ENCODE measurements at regions not wholly inside any gene's neighbourhood (a gene's known extent, or its start where the extent isn't known, plus 50 kb on each side); places are given as distances from the start of the nearest gene placed in this dataset.
"Not testable (repeated sequence)": the region's sequence is repeated elsewhere in the genome, so short reads cannot be mapped to it uniquely, and the experiment has no call there.

DNA sequence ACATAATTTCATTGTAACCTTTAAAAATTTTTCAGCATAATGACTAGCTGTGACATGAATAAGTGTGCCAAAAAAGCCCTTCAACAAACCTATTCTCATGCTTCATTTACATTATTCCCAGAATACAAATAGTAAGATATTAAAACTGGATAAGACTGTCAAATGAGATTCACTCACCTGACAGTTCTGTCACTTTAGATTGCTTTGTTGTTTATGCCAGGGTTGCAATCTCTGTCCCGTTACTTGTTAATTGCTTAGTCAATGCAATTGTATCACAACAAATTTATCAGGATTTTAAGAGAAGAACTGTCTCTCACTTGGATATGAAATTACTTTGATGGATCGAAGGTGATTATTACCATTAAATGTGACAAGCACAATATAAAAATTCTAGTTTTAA is 616.0 kb upstream of the IGFBP7 start:
- TF ChIP-seq, protein P1, sequence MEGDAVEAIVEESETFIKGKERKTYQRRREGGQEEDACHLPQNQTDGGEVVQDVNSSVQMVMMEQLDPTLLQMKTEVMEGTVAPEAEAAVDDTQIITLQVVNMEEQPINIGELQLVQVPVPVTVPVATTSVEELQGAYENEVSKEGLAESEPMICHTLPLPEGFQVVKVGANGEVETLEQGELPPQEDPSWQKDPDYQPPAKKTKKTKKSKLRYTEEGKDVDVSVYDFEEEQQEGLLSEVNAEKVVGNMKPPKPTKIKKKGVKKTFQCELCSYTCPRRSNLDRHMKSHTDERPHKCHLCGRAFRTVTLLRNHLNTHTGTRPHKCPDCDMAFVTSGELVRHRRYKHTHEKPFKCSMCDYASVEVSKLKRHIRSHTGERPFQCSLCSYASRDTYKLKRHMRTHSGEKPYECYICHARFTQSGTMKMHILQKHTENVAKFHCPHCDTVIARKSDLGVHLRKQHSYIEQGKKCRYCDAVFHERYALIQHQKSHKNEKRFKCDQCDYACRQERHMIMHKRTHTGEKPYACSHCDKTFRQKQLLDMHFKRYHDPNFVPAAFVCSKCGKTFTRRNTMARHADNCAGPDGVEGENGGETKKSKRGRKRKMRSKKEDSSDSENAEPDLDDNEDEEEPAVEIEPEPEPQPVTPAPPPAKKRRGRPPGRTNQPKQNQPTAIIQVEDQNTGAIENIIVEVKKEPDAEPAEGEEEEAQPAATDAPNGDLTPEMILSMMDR (IDR thresholded peaks at IDR 0.05; ENCODE audit: insufficient read depth, low read length), result no peak

DNA sequence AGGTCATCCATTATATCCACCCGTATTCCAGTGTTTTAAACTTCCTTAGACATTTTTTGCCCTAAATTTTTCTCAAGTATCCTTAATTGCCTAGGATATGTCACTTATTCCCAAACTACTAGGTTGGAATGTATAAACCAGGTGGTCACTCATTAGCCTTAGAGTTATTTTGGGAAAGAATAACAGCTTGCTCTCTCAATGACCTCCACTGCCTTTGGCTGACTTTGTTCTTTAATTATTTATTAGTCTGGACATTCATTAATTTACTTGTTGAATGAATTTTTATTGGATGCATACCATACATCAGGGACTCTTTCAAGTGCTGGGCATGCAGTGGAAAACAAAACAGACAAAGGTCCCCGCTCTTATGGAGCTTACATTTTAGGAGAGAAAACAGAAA is 609.3 kb upstream of the IGFBP7 start:
- TF ChIP-seq, protein P1 (IDR thresholded peaks at IDR 0.05; ENCODE audit: insufficient read depth, low read length), result no peak
- DNase-seq (ENCODE audit: low read depth), result no peak
- no peak overlapping the region for H3K4me3 ChIP-seq (ENCODE audit: low read depth, low read length)

More for the DNA sequence above, 616.0 kb upstream of the IGFBP7 start:
- no peak overlapping the region for H3K4me3 ChIP-seq (ENCODE audit: low read depth, low read length)
- DNase-seq (ENCODE audit: low read depth), result no peak

DNA sequence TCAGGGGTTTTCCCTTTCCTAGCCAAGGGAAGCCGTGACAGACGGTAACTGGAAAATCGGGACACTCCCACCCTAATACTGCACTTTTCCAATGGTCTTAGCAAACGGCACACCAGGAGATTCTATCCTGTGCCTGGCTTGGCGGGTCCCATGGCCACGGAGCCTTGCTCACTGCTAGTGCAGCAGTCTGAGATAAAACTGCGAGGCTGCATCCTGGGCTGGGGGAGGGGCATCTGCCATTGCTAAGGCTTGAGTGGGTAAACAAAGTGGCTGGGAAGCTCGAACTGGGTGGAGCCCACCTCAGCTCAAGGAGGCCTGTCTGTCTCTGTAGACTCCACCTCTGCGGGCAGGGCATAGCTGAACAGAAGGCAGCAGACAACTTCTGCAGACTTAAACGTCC is 604.1 kb upstream of the IGFBP7 start:
- not testable (repeated sequence) for H3K4me3 ChIP-seq (ENCODE audit: low read depth, low read length); DNase-seq (ENCODE audit: low read depth)

DNA sequence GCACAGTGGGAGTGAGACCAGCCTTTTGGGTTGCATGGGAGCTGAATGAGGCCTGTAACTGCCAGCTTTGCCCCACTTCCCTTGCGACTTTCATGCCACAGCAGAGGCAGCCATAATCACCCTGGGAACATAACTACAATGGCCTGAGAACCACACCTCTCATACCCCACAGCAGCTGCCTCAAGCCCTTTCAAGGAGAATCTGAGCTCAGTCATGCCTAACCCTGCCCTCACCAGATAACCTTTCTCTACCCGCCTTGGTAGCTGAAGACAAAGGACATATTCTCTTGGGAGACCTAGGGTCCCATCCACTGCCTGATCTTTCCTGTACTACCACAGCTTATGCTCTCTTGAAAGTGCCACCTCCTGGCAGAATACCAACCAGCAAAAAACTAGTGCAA is 599.9 kb upstream of the IGFBP7 start:
- TF ChIP-seq, protein P1 (IDR thresholded peaks at IDR 0.05; ENCODE audit: insufficient read depth, low read length), result no peak
- no peak overlapping the region for H3K4me3 ChIP-seq (ENCODE audit: low read depth, low read length)
- DNase-seq (ENCODE audit: low read depth), result no peak

DNA sequence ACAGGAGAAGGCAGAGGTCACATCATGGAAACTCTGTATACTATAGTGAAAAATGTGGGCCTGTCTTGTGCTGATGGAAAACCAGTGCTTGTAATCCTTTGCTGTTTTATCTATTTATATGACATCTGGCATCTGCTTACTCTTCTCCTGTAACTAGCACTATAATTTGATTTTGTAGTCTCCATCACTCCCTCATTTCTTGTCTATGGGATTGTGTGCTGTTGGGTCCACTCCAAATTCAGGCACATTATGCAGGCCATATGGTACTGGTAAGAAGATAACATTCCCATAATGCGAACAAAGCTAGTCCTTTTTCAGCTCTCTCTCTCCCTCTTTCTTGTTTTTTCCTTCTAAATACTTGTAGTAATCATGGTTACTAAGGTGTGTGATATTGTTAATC is 581.2 kb upstream of the IGFBP7 start:
- no peak for DNase-seq (ENCODE audit: low read depth)
- TF ChIP-seq, protein P1 (IDR thresholded peaks at IDR 0.05; ENCODE audit: insufficient read depth, low read length), result no peak
- H3K4me3 ChIP-seq (ENCODE audit: low read depth, low read length), result no peak overlapping the region

DNA sequence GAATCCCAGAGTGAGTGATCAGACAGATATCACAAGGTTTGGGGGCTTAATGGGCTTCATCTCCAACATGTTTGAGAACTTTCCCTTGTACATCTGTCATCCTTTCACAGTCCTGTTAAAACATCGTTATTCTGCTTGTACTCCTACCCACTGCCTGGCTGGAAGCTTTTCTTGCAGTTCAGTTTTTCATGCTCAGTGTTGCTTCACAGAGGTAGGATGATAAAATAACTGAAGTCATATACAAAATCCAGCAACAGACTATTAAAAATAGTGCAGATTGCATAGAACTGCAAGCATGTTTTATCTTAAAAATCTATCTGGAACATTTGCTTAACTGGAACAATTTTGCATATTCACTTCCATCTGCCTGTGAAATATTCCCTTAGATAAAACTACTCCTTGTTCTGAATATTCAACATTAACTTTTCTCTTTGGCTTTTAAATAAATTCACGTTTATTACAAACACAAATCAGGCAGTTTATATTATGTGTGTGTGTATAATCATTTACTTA is 579.6 kb upstream of the IGFBP7 start:
- TF ChIP-seq, protein P1 (IDR thresholded peaks at IDR 0.05; ENCODE audit: insufficient read depth, low read length), result no peak

DNA sequence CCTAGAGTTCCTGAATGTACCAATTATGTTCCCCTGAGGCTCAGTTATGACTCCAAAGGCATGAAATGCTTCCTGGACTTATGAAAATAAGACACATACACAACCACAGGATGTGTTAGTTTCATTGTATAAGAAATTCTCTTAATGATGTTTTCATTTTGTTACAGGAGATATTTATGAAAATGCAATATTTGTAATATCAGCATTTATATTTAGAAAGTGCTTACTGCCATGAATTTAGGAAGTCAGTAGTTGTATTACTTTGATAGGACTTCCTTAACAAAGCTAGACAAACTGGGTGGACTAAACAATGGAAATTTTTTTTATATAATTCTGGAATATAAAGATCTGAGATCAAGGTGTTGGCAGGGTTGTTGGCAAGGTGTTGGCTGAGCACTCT is 572.1 kb upstream of the IGFBP7 start:
- no peak overlapping the region for H3K4me3 ChIP-seq (ENCODE audit: low read depth, low read length)
- TF ChIP-seq, protein P1 (IDR thresholded peaks at IDR 0.05; ENCODE audit: insufficient read depth, low read length), result no peak
- DNase-seq (ENCODE audit: low read depth), result no peak

More for the DNA sequence above, 579.6 kb upstream of the IGFBP7 start:
- DNase-seq (ENCODE audit: low read depth), result no peak
- H3K4me3 ChIP-seq (ENCODE audit: low read depth, low read length), result no peak overlapping the region
